Panc1 (cell line): ENCODE measurements at regions not wholly inside any gene's neighbourhood (a gene's known extent, or its start where the extent isn't known, plus 50 kb on each side); places are given as distances from the start of the nearest gene placed in this dataset.

Experiments
- ATAC-seq: fragments of 200-7000 bp; cut with Tn5 transposase; 2 replicates; pipeline ENCODE4 v1.9.1; 2020; ENCODE audit warnings: mild to moderate bottlenecking, moderate library complexity
- BruUV-seq: library from RNA; stranded (reverse); fragments of 400-500 nt; replicated peaks from 2 replicates; lab custom pipeline; 2021; lab: Mats Ljungman, UMichigan
- CTCF ChIA-PET: fragments of 300-600 bp; sonication (Branson Sonifier 250); formaldehyde crosslinking; loops from one replicate; lab custom pipeline; 2022; ENCODE audit warnings: antibody characterized with exemption; lab: Charles Lee
- POLR2A ChIA-PET: fragments of 300-600 bp; sonication (Branson Sonifier 250); formaldehyde crosslinking; loops from one replicate; lab custom pipeline; 2022; ENCODE audit warnings: antibody characterized with exemption; lab: Charles Lee
- DNase-seq: peaks from one replicate; pipeline ENCODE4 v3.0.0-alpha.2; 2010; ENCODE audit warnings: low read depth, low spot score
- H3K27ac ChIP-seq: 2 replicates; pipeline ENCODE4 v1.5.1; 2011; ENCODE audit warnings: mild to moderate bottlenecking, low read length, inconsistent platforms
- H3K27me3 ChIP-seq: fragments of 200-500 bp; sonication (Bioruptor generic); 2 replicates; pipeline ENCODE4 v1.6.0; 2014; ENCODE audit warnings: low read length, inconsistent platforms; ENCODE audit not compliant: control insufficient read depth, insufficient read depth
- H3K36me3 ChIP-seq: fragments of 200-500 bp; sonication (Bioruptor generic); 2 replicates; pipeline ENCODE4 v1.5.1; 2014; ENCODE audit warnings: inconsistent platforms, mild to moderate bottlenecking, low read length, moderate library complexity; ENCODE audit not compliant: control insufficient read depth, insufficient read depth
- H3K4me1 ChIP-seq: 2 replicates; pipeline ENCODE4 v1.5.1; 2011; ENCODE audit warnings: inconsistent platforms, mild to moderate bottlenecking, low read length, moderate library complexity; ENCODE audit not compliant: control insufficient read depth, insufficient read depth
- H3K4me3 ChIP-seq, 2 experiments: 2 replicates each; pipeline ENCODE4 v1.5.1; 2011 to 2012; ENCODE audit warnings: low read depth in 2 of 2, low read length in 2 of 2, mild to moderate bottlenecking in 2 of 2, inconsistent platforms in 1 of 2, moderate library complexity in 1 of 2
- H3K9me3 ChIP-seq: fragments of 200-500 bp; sonication (Bioruptor generic); 2 replicates; pipeline ENCODE4 v1.5.1; 2014; ENCODE audit warnings: low read depth, mild to moderate bottlenecking, inconsistent platforms, low read length, moderate library complexity; ENCODE audit not compliant: control insufficient read depth, insufficient read depth
- CTCF ChIP-seq: fragments of 450-650 bp; IDR thresholded peaks from 2 replicates; pipeline ENCODE4 v1.5.1; 2017; ENCODE audit warnings: mild to moderate bottlenecking
- POLR2AphosphoS5 ChIP-seq: IDR thresholded peaks from 2 replicates; pipeline ENCODE4 v1.6.1; 2012; ENCODE audit warnings: mild to moderate bottlenecking, low read depth, low read length, moderate library complexity
- REST ChIP-seq, 2 experiments: IDR thresholded peaks; 2 replicates each; pipeline ENCODE4 v1.6.1; 2011 to 2012; ENCODE audit warnings: low read depth in 2 of 2, control low read depth in 1 of 2, low read length in 1 of 2, mild to moderate bottlenecking in 1 of 2, moderate library complexity in 1 of 2; ENCODE audit not compliant: insufficient read depth in 1 of 2
- SIN3A ChIP-seq: IDR thresholded peaks from 2 replicates; pipeline ENCODE4 v1.6.1; 2012; ENCODE audit warnings: low read depth, mild to moderate bottlenecking, low read length, moderate library complexity, borderline replicate concordance; ENCODE audit not compliant: insufficient read depth
- TCF7L2 ChIP-seq: IDR thresholded peaks from 2 replicates; pipeline ENCODE4 v1.6.1; 2011; ENCODE audit warnings: mild to moderate bottlenecking, low read depth, low read length, inconsistent platforms
- in situ Hi-C: cut with HindIII; loops from 2 replicates; pipeline ENCODE4 v1.10.0; 2016; ENCODE audit warnings: low sequenced_read_pairs, low pct_unique_long_range_greater_than_20kb
- intact Hi-C: fragments of 100-400 bp; cut with micrococcal nuclease; formaldehyde crosslinking; loops from one replicate; pipeline ENCODE4 v1.10.0; 2022; ENCODE audit not compliant: unreplicated experiment

GRCh38 chr12:84644908-84645307 lies 267.7 kb downstream of the SLC6A15 start:
- BruUV-seq, result no TSS peak
- Histone ChIP-seq H3K9me3 (no peaks in the 10 kb centered on the region), H3K27ac (no peak overlapping the region), H3K4me1 (no peaks in the 10 kb centered on the region), H3K27me3 (no peaks in the 10 kb centered on the region), H3K36me3 (no peaks in the 10 kb centered on the region), H3K4me3 (no peak overlapping the region)
- no peak for DNase-seq
- ChIA-PET CTCF (no interaction called here), POLR2A (no interaction called here)
- TF ChIP-seq TCF7L2, result no peak
- TF ChIP-seq REST (IDR thresholded peaks at IDR 0.05; ENCODE audit: insufficient read depth in 1 of 2, low read depth in 2 of 2, low read length in 1 of 2), result no peak
- no peak for TF ChIP-seq POLR2AphosphoS5
- TF ChIP-seq SIN3A, result no peak
- in situ Hi-C loops (no loop called here), intact Hi-C loops (no loop called here)
- ATAC-seq, result no peak

GRCh38 chr12:84643993-84644392 lies 268.6 kb downstream of the SLC6A15 start:
- no TSS peak for BruUV-seq
- ATAC-seq (no peak), DNase-seq (no peak)
- no peaks in the 10 kb centered on the region for H3K9me3 ChIP-seq
- TF ChIP-seq REST (IDR thresholded peaks at IDR 0.05; ENCODE audit: insufficient read depth in 1 of 2, low read depth in 2 of 2, low read length in 1 of 2), result no peak
- CTCF ChIA-PET, result no interaction called here
- intact Hi-C loops (no loop called here), in situ Hi-C loops (no loop called here)
- no peaks in the 10 kb centered on the region for H3K27me3 ChIP-seq
- H3K27ac ChIP-seq, result no peak overlapping the region
- no peaks in the 10 kb centered on the region for H3K36me3 ChIP-seq
- H3K4me1 ChIP-seq, result no peaks in the 10 kb centered on the region
- H3K4me3 ChIP-seq, result no peak overlapping the region
- POLR2A ChIA-PET, result no interaction called here

- ChIA-PET POLR2A (no interaction called here), CTCF (no interaction called here)
- Histone ChIP-seq H3K4me1 (no peaks in the 10 kb centered on the region), H3K9me3 (no peaks in the 10 kb centered on the region), H3K4me3 (no peak overlapping the region), H3K27ac (no peak overlapping the region), H3K27me3 (no peaks in the 10 kb centered on the region), H3K36me3 (no peaks in the 10 kb centered on the region)
- DNase-seq, result no peak
- TF ChIP-seq CTCF, result no peak
- no peak for TF ChIP-seq REST (IDR thresholded peaks at IDR 0.05; ENCODE audit: insufficient read depth in 1 of 2, low read depth in 2 of 2, low read length in 1 of 2)
- no peak for TF ChIP-seq SIN3A
- no peak for TF ChIP-seq POLR2AphosphoS5
- TF ChIP-seq TCF7L2, result no peak
- intact Hi-C loops (no loop called here), in situ Hi-C loops (no loop called here)
- no TSS peak for BruUV-seq
- no peak for ATAC-seq
These were observed 270.6 kb downstream of the SLC6A15 start for GRCh38 chr12:84641940-84642545.
